ENCODE measurements at regions not wholly inside any gene's neighbourhood (a gene's known extent, or its start where the extent isn't known, plus 50 kb on each side); places are given as distances from the start of the nearest gene placed in this dataset.
"Not testable (repeated sequence)": the region's sequence is repeated elsewhere in the genome, so short reads cannot be mapped to it uniquely, and the experiment has no call there.

DNA sequence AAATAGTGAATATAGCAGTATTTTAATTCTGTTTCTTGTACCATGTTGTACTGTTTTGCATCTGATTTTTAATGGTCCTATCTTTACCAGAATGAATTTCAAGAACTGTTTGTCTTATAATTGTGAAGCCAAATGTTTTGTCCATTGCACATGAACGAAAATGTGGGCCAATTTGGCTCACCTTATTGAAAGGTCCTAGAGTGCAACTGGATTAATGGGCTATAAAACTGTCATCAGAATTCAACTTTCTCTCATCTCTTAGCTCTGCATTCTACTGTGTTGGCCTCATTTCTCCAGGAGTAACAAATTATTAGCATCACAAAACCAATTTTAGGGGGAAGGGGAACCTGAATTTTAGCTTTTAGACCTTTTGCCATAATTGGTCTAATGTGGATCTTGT lies 179.4 kb upstream of the NUDT12 start:
- DNase-seq, result no peak

DNA sequence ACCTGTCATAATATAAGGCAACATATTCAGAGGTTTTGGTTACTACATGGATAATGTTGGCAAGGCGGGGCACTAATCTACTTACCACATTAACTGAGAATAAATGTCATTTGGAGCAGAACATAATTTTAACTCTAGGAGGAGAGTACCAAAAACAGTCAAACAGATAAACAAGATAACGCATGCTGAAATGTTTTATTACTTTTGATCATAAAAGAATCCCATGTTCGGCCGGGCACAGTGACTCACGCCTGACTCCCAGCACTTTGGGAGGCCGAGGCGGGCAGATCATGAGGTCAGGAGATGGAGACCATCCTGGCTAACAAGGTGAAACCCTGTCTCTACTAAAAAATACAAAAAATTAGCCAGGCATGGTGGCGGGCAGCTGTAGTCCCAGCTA lies 173.8 kb upstream of the NUDT12 start:
- not testable (repeated sequence) for DNase-seq

DNA sequence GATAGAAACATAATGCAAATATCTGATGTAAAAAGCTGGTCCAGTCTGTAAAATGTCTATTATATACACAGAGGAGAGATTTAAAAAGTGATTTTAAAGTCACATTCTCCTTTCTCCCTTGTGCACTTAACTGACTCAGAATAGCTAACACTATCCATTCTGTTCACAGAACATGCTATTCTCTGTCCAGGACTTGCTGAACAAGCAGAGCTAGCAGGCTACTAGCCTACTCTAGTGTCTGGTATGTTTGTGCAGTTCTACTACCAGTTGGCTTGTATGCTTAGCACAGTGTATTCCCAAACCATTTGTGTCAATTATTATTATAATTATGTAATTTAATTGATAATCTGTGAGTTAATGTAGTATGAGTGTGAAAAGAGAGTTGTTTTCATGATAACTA lies 161.7 kb upstream of the NUDT12 start:
- no peak for DNase-seq

DNA sequence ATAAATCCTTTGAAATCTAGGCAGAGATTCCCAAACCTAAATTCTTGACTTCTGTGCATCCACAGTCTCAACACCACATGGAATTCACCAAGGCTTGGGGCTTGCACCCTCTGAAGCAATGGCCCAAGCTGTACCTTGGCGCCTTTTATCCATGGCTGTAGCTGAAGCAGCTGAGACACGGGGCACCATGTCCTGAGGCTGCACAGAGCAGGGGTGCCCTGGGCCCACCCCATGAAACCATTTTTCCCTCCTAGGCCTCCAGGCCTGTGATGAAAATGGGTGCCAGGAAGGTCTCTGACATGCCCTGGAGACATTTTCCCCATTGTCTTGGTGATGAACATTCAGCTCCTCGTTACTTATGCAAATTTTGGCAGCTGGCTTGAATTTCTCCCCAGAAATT lies 158.6 kb upstream of the NUDT12 start:
- no peak for DNase-seq

DNA sequence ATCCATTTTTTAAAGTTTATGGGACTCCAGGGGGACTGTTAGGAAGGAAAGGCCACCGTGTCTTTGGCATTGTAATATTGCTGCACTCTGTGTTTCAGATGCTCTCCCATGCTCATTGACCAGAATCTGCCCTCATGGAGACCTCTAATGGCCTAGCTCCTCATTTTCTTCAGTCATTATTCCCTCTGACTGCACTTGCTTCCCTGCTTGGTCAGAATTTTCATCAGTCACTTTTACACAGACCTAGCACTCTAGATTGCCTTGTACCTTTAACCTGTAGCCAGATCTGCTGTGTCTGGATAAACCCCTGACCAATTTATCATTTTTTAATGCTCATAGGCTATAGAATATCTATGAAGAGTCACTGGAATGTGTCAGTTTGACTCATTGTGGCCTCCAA lies 155.5 kb upstream of the NUDT12 start:
- no peak for DNase-seq

DNA sequence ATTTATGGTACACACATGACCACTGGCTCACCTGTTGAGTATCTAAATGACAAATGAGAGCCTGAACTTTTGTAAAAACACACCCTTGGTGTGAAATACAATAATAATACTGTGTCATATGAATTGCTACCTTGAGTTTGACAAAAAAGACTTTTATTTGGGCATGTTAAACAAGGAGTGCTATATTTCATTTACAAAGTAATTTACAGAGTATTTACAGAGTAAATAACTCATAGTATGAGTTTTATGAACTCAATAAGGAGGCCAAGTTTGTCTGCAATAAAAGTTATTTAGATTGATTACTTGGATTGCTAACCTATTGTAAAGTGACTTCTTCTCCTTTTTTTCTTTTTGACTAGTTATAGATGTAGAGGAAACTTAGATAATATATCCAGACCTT lies 146.0 kb upstream of the NUDT12 start:
- DNase-seq, result no peak

DNA sequence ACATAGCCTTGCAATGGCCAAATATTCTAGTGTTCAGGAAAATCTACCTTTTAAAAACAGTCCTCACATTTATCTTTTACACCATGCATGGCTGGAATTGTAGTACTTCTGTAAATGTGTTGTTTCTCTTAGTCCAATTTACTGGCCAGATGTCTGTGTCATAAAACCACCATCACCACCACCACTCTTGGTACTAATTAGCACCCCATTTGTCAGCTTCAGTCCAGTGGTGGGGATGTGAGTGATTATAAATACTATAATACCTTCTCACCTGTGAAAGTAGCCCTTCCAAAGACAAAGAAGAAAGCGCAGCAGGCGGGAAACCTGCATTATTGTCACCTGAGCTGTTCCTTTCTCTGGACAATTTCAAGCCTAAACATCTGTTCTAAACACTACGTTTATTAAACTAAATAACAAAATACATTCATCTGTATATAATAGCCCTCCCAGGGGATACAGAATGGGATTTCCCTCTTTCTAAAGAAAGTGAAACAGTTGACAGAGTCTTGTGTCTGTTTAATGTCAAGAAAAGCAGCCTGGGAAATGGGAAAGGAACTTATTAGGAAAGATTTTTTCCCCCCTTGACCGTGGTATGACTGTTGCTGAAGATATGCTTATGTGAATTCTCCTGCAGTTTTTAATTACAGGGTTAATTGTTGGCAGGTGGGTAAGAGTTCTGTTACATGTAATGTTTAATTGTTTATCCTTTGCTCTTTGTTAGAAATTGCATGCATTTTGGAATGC lies 144.5 kb upstream of the NUDT12 start:
- no peak for DNase-seq

DNA sequence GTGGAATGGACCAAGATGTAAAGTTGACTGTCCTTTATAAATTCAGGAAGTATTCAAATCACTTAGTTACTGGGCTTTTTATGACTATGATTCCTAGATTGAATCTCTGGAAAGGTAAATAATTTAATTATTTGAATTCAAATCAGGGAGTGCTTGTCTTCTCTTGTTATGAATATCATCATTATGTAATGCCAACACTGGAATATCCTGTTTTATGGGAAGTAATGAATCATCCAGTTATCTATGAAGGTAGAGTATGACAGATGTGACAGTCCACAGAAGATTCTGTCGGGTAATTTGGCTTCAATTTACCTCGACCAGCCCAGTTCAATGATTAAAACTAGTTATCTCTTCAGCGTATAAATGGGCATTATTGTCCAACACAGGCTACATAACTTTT lies 141.0 kb upstream of the NUDT12 start:
- no peak for DNase-seq

DNA sequence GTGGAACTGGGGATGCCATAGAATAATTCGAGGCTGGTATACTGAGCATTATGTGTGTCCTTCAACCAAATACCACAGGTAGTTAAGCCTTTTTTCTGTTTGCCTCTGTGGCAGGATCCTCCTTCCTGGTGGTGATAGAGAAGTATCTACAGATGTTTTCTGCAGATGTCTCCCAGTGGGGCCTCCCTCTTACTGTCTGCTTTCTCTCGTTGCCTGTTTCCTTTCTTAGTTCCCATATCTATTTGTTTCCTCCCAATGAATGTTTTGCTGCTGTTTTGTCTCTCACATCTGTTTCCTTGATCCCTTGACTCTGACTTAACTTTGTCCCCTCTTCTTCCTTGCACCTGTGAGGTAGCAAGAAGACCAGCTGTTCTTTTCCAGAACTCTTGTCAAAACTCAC lies 130.9 kb upstream of the NUDT12 start:
- no peak for DNase-seq

DNA sequence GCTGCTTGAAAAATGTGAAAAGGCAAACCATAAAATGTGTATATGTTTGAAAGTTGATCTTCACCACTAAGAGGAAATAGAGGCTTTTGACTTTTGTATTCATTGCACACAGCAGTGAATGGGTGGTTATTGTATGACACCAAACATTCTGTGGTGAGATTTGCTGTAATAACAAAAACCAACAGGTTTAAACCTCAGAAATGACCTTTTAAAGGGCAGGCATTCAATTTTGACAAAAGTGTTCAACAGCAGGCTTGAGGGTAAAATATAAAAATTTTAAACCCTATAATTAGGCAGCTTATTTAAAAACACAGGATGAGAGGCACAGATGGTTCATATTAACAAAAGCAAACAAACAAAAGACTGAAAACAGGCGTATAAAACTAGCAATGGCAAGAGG lies 128.1 kb upstream of the NUDT12 start:
- no peak for DNase-seq

DNA sequence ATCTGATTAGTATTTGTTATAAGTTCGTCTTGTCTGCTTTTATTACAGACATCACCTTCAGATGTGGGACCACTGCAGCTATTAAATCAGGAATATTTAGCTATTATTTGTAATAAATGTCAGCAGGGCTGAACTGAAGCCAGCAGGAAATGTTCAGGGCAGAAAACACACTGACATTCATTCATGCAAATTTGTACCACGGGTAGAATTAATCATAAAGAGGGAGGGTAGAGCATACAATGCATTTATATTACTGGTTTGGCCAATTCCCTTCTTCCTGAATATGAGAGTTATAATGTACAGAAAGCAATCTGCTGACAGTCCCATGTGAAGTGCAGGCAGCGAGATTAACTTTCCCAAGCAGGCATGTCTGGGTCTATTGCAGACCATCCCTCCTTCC lies 117.3 kb upstream of the NUDT12 start:
- no peak for DNase-seq

DNA sequence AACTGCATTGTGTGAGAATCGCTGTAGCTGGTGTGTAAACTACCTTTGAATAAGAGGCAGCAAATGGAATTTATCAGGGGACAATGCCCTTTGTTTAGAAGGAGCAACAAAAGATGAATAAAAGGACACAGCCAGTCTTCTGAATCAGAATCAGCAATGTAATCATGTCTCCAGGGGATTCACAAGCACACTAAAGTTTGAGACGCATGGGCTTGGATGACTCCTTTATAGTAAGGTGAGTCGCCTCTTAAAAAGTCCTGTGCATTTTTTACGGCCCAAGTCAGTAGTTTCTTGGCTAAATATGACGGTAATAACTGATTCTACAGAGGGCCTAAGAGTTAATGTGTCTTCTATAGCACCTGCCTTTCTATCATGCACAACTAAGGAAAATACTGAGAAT lies 113.6 kb upstream of the NUDT12 start:
- DNase-seq, result not testable (repeated sequence)

DNA sequence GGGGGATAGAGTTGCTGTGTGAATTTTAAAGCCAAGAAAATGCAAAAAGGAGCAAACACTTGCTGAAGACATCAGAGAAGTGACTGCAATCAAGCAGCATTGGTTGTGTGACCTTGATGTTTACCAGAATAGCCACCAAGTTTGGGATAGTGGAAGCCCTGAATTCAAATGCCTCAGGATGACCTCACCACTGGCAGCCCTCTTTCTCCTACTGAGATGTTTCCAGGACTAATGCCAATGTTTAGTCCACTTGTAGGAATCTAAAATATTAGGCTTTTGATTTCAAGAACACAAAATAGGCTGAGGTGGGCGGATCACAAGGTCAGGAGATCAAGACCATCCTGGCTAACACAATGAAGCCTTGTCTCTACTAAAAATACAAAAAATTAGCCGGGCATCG lies 112.2 kb upstream of the NUDT12 start:
- no peak for DNase-seq

DNA sequence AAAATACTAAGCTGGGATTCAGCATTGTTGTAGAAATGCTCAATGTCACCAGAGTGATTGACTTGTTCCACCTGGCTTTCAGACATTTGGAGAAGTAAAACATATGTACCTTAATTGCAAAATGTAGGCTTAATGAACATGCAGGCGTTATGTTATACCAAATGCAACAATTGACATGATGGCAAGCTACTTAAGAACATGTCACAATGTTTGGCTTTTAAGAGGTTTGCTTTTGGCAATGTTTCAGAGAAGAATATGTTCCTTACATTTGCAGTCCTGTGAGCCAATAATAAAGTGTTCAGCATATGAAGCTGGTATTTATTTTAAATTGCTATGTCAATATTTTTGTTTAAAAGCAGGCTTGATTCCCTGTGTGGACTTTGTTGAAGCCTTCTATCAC lies 111.7 kb upstream of the NUDT12 start:
- DNase-seq, result no peak

DNA sequence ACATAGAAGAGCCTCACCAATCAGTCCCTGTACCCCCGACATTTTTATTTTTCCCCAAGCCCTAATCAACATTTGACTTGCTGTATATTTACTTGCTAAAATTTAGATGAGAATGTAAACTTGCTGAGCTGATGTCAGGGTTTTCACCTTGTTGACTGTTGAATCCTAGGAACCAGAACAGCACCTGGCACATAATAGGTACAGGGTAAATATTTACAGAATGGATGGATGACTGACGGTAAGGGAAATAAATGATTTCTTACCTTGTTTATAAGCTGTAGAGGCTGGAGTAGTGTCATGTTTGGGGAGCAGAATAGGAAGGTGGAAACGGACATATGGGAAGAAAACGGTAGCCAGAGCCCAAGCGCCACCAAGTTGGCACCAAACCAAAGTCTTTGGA lies 107.0 kb upstream of the NUDT12 start:
- DNase-seq, result peak; percentile 71

DNA sequence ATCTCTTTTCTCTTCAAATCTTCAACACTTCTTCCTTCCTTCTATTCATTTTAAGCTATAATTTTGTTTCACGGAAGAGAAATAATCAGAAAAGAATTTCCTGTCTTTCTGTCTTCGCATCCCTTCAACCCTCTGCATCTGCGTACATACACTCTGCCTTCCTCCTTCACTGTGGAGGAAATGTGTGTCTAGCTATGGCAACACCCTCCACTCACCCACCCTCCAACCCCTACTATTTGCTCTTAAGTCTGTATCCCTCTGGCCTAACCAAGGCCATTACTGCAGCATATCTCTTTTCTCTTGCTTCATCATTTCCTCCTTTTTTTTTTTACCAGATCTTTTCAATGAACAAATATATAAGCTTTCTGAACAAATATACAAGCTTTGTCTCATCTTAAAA lies 105.7 kb upstream of the NUDT12 start:
- DNase-seq, result no peak

DNA sequence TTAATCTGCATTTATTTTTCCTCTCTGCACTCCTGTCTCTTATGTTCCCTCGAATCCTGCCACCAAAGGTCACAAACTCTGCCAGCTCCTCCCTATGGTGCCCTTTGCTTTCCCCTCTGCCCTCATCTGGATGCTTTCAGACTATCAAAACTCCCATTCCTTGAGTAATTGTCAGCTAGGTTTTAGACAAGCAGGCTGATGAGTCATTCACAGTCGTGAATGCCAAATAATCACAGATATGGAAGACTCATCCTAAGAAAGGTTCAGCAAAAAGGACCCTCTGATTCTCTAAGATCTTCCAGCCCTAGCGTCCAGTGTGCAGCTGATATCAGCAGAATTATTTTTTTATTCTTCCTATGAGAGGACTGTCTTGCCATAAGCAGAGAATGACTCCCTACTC lies 104.5 kb upstream of the NUDT12 start:
- no peak for DNase-seq

DNA sequence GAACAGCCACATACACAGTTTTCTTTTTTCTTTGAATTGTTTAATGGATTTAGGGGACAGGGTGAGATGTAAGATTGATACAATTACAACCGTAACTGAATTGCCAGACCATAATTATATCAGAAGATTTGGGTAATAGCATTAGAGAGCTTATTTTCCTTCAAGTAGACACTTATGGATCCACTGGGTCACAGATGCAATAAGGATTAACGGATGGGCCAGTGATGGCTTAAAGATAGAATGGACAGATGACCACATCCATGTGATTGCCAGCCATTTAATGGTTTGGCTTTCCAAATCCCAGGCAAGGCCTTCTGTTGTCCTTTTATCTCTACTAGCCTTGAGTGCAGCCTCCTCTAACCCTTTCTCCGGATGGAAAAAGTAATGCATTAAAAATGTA lies 94.7 kb upstream of the NUDT12 start:
- DNase-seq, result no peak

DNA sequence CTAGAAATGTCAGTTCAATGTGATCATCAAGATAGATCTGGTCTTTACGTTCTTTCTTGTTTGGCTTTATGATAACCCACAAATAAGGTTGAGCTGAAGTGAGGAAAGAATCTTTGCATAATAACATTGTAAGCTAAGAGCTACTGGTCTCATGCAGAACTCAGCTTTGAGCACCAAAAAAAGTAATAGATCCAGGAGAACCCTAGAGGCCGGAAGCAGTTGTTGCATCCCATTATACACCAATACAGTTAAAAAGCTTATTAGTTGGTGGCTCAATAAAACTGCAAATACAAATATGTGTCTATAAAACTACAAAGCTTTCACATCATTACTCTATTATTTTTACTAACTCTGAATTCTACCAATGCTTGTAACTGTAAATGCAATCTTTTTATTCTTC lies 85.5 kb upstream of the NUDT12 start:
- no peak for DNase-seq

DNA sequence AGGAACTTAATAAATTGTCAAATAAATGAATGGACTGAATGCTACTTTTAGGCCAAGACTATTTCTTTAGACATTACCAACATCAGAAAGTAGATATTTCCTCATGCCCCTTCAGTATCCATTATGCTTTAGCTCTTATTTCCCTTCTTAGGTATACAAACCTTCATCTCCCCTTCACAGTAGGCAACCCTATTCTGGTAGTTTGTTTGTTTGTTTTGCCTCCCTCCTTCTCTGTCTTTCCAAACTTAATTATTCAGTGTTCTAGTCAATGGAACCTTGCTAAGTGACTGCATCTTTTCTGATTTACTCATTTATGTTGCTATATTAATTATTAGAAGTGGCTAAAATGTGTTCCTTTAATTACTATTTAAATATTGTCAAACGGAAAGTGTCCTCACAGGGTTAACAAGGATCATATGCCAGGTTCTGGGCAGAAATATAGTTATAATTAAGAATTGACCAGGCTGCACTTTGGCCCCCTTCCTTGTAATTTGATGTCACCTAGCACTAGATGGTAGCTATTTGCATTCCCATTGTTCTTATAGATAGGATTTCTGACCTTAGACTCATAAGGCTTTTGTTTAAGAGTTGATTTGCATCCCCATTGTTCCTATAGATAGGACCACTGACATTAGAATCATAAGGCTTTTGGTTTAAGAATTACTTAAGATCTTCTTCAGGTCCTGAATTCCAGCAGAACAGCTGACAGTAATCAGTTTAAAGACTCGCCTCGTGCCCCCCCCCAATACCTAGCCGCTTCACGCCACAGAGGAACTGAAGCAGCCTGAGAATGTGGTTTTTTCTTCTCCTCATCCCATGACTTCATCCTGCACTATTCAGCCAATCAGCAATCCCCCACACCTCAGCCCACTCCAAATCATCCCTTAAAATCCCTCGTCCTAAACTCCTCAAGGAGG lies 84.4 kb upstream of the NUDT12 start:
- DNase-seq, result no peak

DNA sequence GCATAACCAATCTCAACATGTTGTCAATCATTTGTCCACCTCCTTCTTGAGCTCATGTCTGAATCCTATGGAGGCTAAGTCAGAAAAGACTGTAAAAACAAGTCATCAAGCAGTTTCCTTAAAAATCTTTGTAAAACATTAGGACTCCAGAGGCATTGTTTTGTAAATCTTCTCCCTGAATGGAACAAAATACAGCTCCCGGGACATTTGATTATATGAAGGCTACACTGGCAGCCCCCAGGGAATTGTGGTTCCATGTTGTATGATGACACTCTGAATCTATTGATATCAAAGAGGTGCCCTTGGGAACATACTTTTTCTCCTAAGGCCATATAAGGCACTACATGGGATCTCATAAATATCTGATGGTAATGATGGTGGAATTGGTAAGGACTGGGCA lies 83.2 kb upstream of the NUDT12 start:
- no peak for DNase-seq

DNA sequence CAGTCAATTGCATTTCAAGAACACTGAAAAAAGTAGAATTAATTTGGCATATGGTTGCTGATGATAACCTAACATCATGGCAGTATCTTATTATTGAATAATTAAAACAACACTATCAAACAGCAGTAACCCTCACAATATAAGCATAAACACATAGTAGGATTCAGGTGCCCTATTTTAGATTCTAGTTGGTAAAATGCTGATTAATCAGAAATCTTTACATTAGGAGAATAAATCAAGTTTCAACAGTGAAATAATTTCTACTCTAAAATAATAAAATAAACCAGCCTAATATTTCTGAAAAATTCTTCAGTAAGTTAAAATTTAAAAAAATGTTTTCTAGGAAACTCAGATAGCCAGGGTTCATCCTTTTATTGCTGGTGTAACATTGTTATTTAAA lies 76.4 kb upstream of the NUDT12 start:
- DNase-seq, result no peak

DNA sequence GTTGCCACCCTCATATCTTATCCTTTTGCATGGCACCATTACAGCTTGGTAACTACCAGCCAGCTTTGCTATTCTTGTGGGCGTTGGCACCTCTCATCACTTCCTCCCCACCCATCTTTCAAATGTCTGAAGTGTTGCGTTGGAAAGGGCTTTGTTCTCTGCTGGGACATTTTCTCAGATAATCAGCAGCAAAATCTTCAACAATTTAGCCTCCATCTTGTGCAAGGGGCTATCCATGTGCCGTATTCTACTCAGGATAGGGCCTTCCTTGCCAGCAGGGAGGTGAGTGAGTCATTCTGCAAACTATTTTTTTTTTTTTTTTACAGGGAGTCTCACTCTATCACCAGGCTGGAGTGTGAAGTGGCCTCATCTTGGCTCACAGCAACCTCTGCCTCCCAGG lies 62.1 kb upstream of the NUDT12 start:
- no peak for DNase-seq

DNA sequence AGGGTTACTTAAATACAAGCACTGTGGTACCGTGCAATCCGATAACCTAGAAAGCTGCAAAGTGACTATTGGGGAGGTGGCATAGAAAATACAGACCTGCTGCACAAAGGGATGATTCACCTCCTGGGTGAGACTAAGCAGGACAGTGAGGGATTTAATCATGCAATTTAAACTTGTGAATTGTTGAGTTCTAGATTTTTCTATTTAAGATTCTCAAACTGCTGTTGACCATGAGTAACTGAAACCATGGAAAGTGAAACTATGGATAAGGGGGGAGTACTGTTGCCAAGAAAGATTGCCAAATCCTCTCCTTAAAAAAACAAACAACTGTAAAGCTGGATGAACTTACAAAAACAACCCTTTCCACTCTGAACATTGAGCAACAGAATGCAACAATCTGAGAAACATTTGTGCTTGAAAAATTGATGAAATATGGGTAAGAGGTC lies 61.5 kb upstream of the NUDT12 start:
- DNase-seq, result no peak

DNA sequence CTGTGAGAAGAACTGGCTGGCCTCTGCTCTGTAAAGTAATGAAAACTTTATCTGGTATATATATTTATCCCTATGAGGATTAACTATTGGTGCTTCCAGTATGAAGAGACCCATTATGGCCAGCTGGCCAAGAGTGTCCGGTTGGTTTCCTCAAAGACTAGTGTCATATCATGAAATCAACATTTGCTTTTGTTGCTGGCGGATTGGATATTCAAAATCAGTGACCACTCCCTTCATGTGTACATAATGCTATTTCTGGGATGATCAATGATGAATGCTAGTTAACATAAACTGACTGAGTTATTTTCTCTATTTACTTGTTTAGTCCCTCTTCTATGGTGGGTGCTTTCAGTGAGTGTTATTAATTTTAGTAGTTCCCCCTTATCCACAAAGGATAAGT lies 60.8 kb upstream of the NUDT12 start:
- DNase-seq, result no peak
